ENCODE measurements at regions not wholly inside any gene's neighbourhood (a gene's known extent, or its start where the extent isn't known, plus 50 kb on each side); places are given as distances from the start of the nearest gene placed in this dataset.

DNA sequence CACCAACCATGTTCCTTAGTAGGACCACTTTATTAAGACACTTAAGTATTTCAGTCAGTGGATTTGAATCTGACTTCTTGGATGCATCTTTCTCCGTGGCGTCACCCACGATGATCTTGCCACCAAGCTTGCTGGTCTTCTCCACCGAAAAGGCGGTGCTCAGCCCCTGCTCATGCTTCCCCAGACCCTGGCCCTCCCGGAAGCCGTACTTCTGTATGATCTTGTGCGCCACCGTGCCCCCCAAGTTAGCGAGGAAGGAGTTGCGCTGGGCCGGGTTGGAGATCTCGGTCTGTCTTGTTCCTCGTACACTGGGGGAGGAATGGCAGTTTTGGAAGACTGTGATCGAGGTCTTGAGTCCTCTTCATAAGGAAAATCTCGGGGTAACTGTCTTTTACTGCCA is 213.4 kb upstream of the NANOGP8 start:
- no peaks in the 10 kb centered on the region for H3K9me2 ChIP-seq (replicated peaks; ENCODE audit: insufficient read depth, low read length)
- H3K27me3 ChIP-seq (ENCODE audit: low read length): no peaks in the 10 kb centered on the region
- no peaks in the 10 kb centered on the region for H3K36me3 ChIP-seq (ENCODE audit: low read length)
- TF ChIP-seq EZH2phosphoT487 (conservative IDR thresholded peaks at IDR 0.05; ENCODE audit: low read length): no peak
- TF ChIP-seq, protein P1, sequence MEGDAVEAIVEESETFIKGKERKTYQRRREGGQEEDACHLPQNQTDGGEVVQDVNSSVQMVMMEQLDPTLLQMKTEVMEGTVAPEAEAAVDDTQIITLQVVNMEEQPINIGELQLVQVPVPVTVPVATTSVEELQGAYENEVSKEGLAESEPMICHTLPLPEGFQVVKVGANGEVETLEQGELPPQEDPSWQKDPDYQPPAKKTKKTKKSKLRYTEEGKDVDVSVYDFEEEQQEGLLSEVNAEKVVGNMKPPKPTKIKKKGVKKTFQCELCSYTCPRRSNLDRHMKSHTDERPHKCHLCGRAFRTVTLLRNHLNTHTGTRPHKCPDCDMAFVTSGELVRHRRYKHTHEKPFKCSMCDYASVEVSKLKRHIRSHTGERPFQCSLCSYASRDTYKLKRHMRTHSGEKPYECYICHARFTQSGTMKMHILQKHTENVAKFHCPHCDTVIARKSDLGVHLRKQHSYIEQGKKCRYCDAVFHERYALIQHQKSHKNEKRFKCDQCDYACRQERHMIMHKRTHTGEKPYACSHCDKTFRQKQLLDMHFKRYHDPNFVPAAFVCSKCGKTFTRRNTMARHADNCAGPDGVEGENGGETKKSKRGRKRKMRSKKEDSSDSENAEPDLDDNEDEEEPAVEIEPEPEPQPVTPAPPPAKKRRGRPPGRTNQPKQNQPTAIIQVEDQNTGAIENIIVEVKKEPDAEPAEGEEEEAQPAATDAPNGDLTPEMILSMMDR (IDR thresholded peaks at IDR 0.05; ENCODE audit: insufficient read depth, low read length, poor library complexity, severe bottlenecking): no peak
- H3F3A ChIP-seq (ENCODE audit: insufficient read depth): no peaks in the 10 kb centered on the region
- no peaks in the 10 kb centered on the region for H3K9me3 ChIP-seq (ENCODE audit: insufficient read depth, low read length)
- no peak overlapping the region for H3K27ac ChIP-seq (ENCODE audit: low read depth, low read length)
- no peak overlapping the region for H3K4me2 ChIP-seq (ENCODE audit: low read depth, low read length, poor library complexity, severe bottlenecking)
- H3K4me3 ChIP-seq (ENCODE audit: insufficient read depth, low read length, poor library complexity, severe bottlenecking): no peak overlapping the region
- H4K20me1 ChIP-seq (ENCODE audit: low read depth, low read length): no peaks in the 10 kb centered on the region
- no peak overlapping the region for H2AFZ ChIP-seq (ENCODE audit: low read depth, low read length, severe bottlenecking)
- no peaks in the 10 kb centered on the region for H3K79me2 ChIP-seq (ENCODE audit: insufficient read depth, low read length)
- no peak overlapping the region for H3K9ac ChIP-seq (ENCODE audit: low read length)

DNA sequence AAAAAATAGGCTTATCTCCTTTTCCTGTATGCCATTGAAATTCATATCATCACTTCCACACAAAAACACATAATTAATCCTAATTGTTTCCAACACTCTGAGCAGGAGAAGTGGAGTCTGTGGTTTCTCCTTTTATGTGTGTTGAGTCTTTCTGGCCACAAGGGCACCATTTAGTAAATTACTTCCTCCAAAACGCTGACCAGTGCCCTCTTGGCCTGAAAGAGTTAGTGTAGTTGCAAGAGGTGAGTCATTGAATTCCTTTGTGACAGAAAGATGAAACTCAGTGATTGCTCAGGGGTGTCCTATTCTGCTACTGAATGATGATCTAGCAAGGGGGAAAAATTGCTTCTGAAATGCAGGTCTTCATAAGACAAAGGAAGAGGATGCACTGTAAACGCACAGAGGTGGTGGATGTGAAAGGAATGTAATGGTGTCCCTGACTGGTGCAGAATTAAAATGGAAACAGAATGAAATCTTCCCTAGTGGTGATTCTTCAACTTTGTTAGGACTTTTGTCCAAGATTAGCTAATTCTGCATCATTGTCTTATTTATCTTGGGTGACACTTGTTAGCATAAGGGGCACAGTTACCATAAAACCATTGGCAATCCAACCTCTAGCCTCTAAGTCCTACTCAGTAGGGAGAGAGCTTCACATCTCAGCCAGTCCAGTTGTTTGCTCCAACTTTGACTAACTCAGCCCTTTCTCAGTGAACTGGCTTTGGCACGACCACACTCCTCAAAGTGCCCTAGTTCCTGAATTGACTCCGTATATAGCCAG is 208.4 kb upstream of the NANOGP8 start:
- no peaks in the 10 kb centered on the region for H3K36me3 ChIP-seq (ENCODE audit: low read length)
- H3K4me3 ChIP-seq (ENCODE audit: insufficient read depth, low read length, poor library complexity, severe bottlenecking): no peak overlapping the region
- no peak overlapping the region for H2AFZ ChIP-seq (ENCODE audit: low read depth, low read length, severe bottlenecking)
- no peaks in the 10 kb centered on the region for H3K9me2 ChIP-seq (replicated peaks; ENCODE audit: insufficient read depth, low read length)
- H4K20me1 ChIP-seq (ENCODE audit: low read depth, low read length): no peaks in the 10 kb centered on the region
- H3K79me2 ChIP-seq (ENCODE audit: insufficient read depth, low read length): no peaks in the 10 kb centered on the region
- no peak overlapping the region for H3K9ac ChIP-seq (ENCODE audit: low read length)
- no peaks in the 10 kb centered on the region for H3K9me3 ChIP-seq (ENCODE audit: insufficient read depth, low read length)
- H3F3A ChIP-seq (ENCODE audit: insufficient read depth): no peaks in the 10 kb centered on the region
- TF ChIP-seq EZH2phosphoT487 (conservative IDR thresholded peaks at IDR 0.05; ENCODE audit: low read length): no peak
- TF ChIP-seq, protein P1 (IDR thresholded peaks at IDR 0.05; ENCODE audit: insufficient read depth, low read length, poor library complexity, severe bottlenecking): no peak
- H3K27me3 ChIP-seq (ENCODE audit: low read length): no peaks in the 10 kb centered on the region
- H3K27ac ChIP-seq (ENCODE audit: low read depth, low read length): no peak overlapping the region
- no peak overlapping the region for H3K4me2 ChIP-seq (ENCODE audit: low read depth, low read length, poor library complexity, severe bottlenecking)

- H3K27ac ChIP-seq (ENCODE audit: low read depth, low read length): no peak overlapping the region
- no peaks in the 10 kb centered on the region for H3F3A ChIP-seq (ENCODE audit: insufficient read depth)
- TF ChIP-seq, protein P1 (IDR thresholded peaks at IDR 0.05; ENCODE audit: insufficient read depth, low read length, poor library complexity, severe bottlenecking): no peak
- no peak for TF ChIP-seq EZH2phosphoT487 (conservative IDR thresholded peaks at IDR 0.05; ENCODE audit: low read length)
- H3K9me3 ChIP-seq (ENCODE audit: insufficient read depth, low read length): no peaks in the 10 kb centered on the region
- no peak overlapping the region for H2AFZ ChIP-seq (ENCODE audit: low read depth, low read length, severe bottlenecking)
- H3K9ac ChIP-seq (ENCODE audit: low read length): no peak overlapping the region
- H3K36me3 ChIP-seq (ENCODE audit: low read length): no peaks in the 10 kb centered on the region
- no peaks in the 10 kb centered on the region for H4K20me1 ChIP-seq (ENCODE audit: low read depth, low read length)
- H3K27me3 ChIP-seq (ENCODE audit: low read length): no peaks in the 10 kb centered on the region
- H3K79me2 ChIP-seq (ENCODE audit: insufficient read depth, low read length): no peaks in the 10 kb centered on the region
- no peaks in the 10 kb centered on the region for H3K9me2 ChIP-seq (replicated peaks; ENCODE audit: insufficient read depth, low read length)
- H3K4me3 ChIP-seq (ENCODE audit: insufficient read depth, low read length, poor library complexity, severe bottlenecking): no peak overlapping the region
- no peak overlapping the region for H3K4me2 ChIP-seq (ENCODE audit: low read depth, low read length, poor library complexity, severe bottlenecking)
These were observed 205.2 kb upstream of the NANOGP8 start for GRCh38 chr15:35290301-35290721.

Data from SU-DHL-6 (cell line).